ENCODE measurements at regions not wholly inside any gene's neighbourhood (a gene's known extent, or its start where the extent isn't known, plus 50 kb on each side); places are given as distances from the start of the nearest gene placed in this dataset.

GRCh38 chr4:180103794-180104193, 2139.4 kb upstream of the TENM3 start:
- no peak overlapping the region for H3K4me3 ChIP-seq
- no peaks in the 10 kb centered on the region for H3K4me1 ChIP-seq
- no peak overlapping the region for H3K27ac ChIP-seq
- intact Hi-C loops (cut with DNase I; ENCODE audit: low total_unique reads), result no loop called here
- 74 to 84% (median 81%) methylated on average over 3 of the region's 3 CpGs for WGBS, 5 donors
- H3K9me3 ChIP-seq, result no peaks in the 10 kb centered on the region
- TF ChIP-seq POLR2A (IDR thresholded peaks at IDR 0.05) (no peak), POLR2AphosphoS5 (IDR thresholded peaks at IDR 0.05) (no peak), CTCF (IDR thresholded peaks at IDR 0.05 in 8 of 11, conservative IDR thresholded peaks at IDR 0.05 in 3 of 11) (no peak)
- H3K36me3 ChIP-seq, result no peaks in the 10 kb centered on the region
- H3K27me3 ChIP-seq (replicated peaks in 1 of 7), result no peaks in the 10 kb centered on the region
- DNase-seq, result no peak

GRCh38 chr4:180105362-180105761, 2137.8 kb upstream of the TENM3 start:
- intact Hi-C loops (cut with DNase I; ENCODE audit: low total_unique reads), result no loop called here
- H3K27ac ChIP-seq, result no peak overlapping the region
- no peak for TF ChIP-seq CTCF (IDR thresholded peaks at IDR 0.05 in 8 of 11, conservative IDR thresholded peaks at IDR 0.05 in 3 of 11)
- no peak for TF ChIP-seq POLR2AphosphoS5 (IDR thresholded peaks at IDR 0.05)
- H3K4me3 ChIP-seq, result no peak overlapping the region
- H3K27me3 ChIP-seq (replicated peaks in 1 of 7), result no peaks in the 10 kb centered on the region
- 71 to 97% (median 88%) methylated on average over 3 of the region's 3 CpGs for WGBS, 5 donors
- no peaks in the 10 kb centered on the region for H3K4me1 ChIP-seq
- no peaks in the 10 kb centered on the region for H3K36me3 ChIP-seq
- no peak for DNase-seq
- no peaks in the 10 kb centered on the region for H3K9me3 ChIP-seq

GRCh38 chr4:180106122-180106521, 2137.1 kb upstream of the TENM3 start:
- H3K27ac ChIP-seq, result no peak overlapping the region
- intact Hi-C loops (cut with DNase I; ENCODE audit: low total_unique reads), result no loop called here
- DNase-seq, result no peak
- H3K4me1 ChIP-seq, result no peaks in the 10 kb centered on the region
- H3K9me3 ChIP-seq, result no peaks in the 10 kb centered on the region
- 83 to 93% (median 88%) methylated on average over 2 of the region's 2 CpGs for WGBS, 5 donors
- H3K36me3 ChIP-seq, result no peaks in the 10 kb centered on the region
- TF ChIP-seq CTCF (IDR thresholded peaks at IDR 0.05 in 8 of 11, conservative IDR thresholded peaks at IDR 0.05 in 3 of 11) (no peak), POLR2A (IDR thresholded peaks at IDR 0.05) (no peak), POLR2AphosphoS5 (IDR thresholded peaks at IDR 0.05) (no peak)
- no peak overlapping the region for H3K4me3 ChIP-seq
- no peaks in the 10 kb centered on the region for H3K27me3 ChIP-seq (replicated peaks in 1 of 7)

- Histone ChIP-seq H3K4me1 (no peaks in the 10 kb centered on the region), H3K4me3 (no peak overlapping the region), H3K27me3 (replicated peaks in 1 of 7) (no peaks in the 10 kb centered on the region), H3K27ac (no peak overlapping the region), H3K36me3 (no peaks in the 10 kb centered on the region), H3K9me3 (no peaks in the 10 kb centered on the region)
- WGBS, 5 donors, result 73 to 89% (median 85%) methylated on average over 6 of the region's 6 CpGs
- TF ChIP-seq POLR2A (IDR thresholded peaks at IDR 0.05) (no peak), CTCF (IDR thresholded peaks at IDR 0.05 in 8 of 11, conservative IDR thresholded peaks at IDR 0.05 in 3 of 11) (no peak)
- intact Hi-C loops (cut with DNase I; ENCODE audit: low total_unique reads), result no loop called here
- DNase-seq, result no peak
Observed at GRCh38 chr4:180106997-180107396, 2136.2 kb upstream of the TENM3 start.
